NB4 (cell line): ENCODE measurements at regions not wholly inside any gene's neighbourhood (a gene's known extent, or its start where the extent isn't known, plus 50 kb on each side); places are given as distances from the start of the nearest gene placed in this dataset.

Experiments used
- CTCF ChIP-seq: IDR thresholded peaks from one replicate; pipeline ENCODE4 v1.5.1; 2012; ENCODE audit warnings: low read depth, low read length
- MAX ChIP-seq: IDR thresholded peaks from 2 replicates; pipeline ENCODE4 v1.6.1; 2011; ENCODE audit warnings: low read depth, low read length
- MYC ChIP-seq: IDR thresholded peaks from 2 replicates; pipeline ENCODE4 v1.6.1; 2011; ENCODE audit warnings: low read depth, low read length
- POLR2A ChIP-seq: IDR thresholded peaks from 2 replicates; pipeline ENCODE4 v1.6.1; 2011; ENCODE audit warnings: mild to moderate bottlenecking; ENCODE audit not compliant: insufficient read length; ENCODE audit errors: extremely low read depth

- no peak for TF ChIP-seq POLR2A
- TF ChIP-seq CTCF: no peak
- TF ChIP-seq MYC: no peak
- TF ChIP-seq MAX: no peak
Measured at GRCh38 chr16:51953286-51953985, 593.5 kb downstream of the TOX3 start.
